ENCODE measurements at regions not wholly inside any gene's neighbourhood (a gene's known extent, or its start where the extent isn't known, plus 50 kb on each side); places are given as distances from the start of the nearest gene placed in this dataset. TPM values are rescaled to one million over a fixed set of nuclear protein-coding genes. Genes with fewer than 3 reads are reported as not detected.
"Not testable (repeated sequence)": the region's sequence is repeated elsewhere in the genome, so short reads cannot be mapped to it uniquely, and the experiment has no call there.

DNA sequence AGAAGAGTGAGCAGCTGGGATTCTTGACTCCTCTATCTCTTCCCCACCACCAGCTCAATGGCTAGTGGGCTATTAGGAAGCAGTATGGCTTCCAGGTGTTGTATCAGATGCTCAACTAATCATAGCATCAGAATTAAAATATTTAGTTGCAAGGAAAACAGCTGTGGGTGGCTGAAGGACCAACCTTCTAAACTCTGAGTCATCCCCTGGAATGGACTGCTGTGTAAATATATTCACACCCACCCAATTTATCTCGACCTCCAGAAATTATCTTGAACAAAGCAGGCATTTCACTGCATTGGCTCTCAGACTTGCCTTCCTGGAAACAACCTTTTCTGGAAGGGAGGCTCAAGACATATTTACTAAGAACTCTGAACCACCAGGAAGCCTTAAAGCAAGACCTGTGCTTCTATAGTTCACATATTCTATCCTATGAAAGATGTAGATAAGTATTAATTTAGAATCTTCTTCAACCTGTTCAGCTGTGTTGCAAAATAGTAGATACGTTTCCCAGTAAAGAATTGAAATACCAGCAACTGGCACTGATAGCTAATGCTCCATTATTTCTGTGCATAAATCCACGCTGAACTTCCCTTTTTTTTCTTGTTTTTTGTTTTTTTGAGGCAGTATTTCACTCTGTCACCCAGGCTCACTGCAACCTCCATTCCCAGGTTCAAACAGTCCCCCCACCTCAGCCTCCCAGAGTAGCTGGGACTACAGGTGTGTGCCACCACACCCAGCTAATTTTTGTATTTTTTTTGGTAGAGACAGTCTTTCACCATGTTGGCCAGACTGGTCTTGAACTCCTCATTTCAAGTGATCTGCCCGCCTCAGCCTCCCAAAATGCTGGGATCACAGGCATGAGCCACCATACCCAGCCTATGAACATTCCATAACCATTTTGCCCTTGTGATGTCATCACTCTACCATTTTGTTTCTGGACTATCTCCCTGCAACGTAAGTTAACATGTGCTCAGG lies 56.9 kb upstream of the CD2AP start:
- Histone ChIP-seq H3K36me3 (ENCODE audit: control insufficient read depth, insufficient read depth, low read length) (no peaks in the 10 kb centered on the region), H3K4me1 (ENCODE audit: control insufficient read depth, insufficient read depth, low read length) (no peaks in the 10 kb centered on the region), H3K27ac (ENCODE audit: low read depth, low read length) (no peak overlapping the region), H3K9me3 (ENCODE audit: control insufficient read depth, insufficient read depth, low read length) (no peaks in the 10 kb centered on the region), H3K27me3 (ENCODE audit: control insufficient read depth, insufficient read depth, low read length) (no peaks in the 10 kb centered on the region), H3K4me3 (ENCODE audit: low read depth, low read length) (no peak overlapping the region)
- WGBS (ENCODE audit: insufficient coverage): 100% methylated on average over 1 of the region's 5 CpGs
- no peak for DNase-seq (ENCODE audit: low read depth in 4 of 6, low spot score in 6 of 6)

DNA sequence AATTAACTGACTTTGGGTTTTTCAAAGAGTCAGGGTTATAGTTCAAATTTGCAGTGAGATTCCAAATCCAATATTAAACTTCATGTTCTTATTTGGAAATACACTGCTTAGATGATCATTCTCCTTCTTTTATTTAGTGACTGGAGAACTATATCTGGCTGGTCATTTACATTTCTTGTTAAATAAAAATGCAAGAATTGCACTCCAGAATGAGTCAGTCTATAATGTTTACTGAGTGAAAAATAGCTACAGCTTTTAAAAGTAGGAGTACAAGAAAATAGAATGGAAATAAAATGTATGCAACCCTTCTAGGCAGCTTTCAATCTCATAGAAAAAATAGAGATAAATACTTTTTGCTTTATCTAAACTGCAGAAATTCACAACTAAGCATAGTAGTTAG lies 54.5 kb upstream of the CD2AP start:
- no peak overlapping the region for H3K4me3 ChIP-seq (ENCODE audit: low read depth, low read length)
- no peak overlapping the region for H3K27ac ChIP-seq (ENCODE audit: low read depth, low read length)
- DNase-seq (ENCODE audit: low read depth in 4 of 6, low spot score in 6 of 6): no peak

DNA sequence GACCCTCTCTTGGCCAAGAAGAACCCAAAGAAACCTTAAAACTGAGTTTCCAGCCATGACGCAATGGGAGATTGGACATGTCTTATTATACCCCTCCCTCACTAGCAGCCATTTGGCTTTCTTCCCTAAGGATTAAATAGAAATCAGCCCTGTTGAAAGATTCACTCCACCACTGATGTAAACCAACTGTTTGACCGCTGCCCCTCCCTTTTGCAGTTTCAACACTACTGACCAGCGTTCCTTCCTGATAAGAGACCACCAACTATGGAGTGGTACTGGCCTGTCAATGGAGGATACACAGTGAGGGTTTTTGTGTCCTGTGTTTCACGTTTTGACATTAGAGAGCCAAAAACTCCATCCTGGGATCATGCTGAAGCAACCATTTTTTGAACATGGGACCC lies 53.2 kb upstream of the CD2AP start:
- Histone ChIP-seq H3K4me3 (ENCODE audit: low read depth, low read length) (no peak overlapping the region), H3K27me3 (ENCODE audit: control insufficient read depth, insufficient read depth, low read length) (no peaks in the 10 kb centered on the region), H3K9me3 (ENCODE audit: control insufficient read depth, insufficient read depth, low read length) (peaks cover 1% of the 10 kb centered on the region), H3K36me3 (ENCODE audit: control insufficient read depth, insufficient read depth, low read length) (no peaks in the 10 kb centered on the region), H3K27ac (ENCODE audit: low read depth, low read length) (no peak overlapping the region), H3K4me1 (ENCODE audit: control insufficient read depth, insufficient read depth, low read length) (no peaks in the 10 kb centered on the region)
- no peak for DNase-seq (ENCODE audit: low read depth in 4 of 6, low spot score in 6 of 6)
- WGBS (ENCODE audit: insufficient coverage): 93% methylated on average over 2 of the region's 4 CpGs

More for the DNA sequence above, 54.5 kb upstream of the CD2AP start:
- Histone ChIP-seq H3K36me3 (ENCODE audit: control insufficient read depth, insufficient read depth, low read length) (no peaks in the 10 kb centered on the region), H3K4me1 (ENCODE audit: control insufficient read depth, insufficient read depth, low read length) (no peaks in the 10 kb centered on the region), H3K9me3 (ENCODE audit: control insufficient read depth, insufficient read depth, low read length) (no peaks in the 10 kb centered on the region), H3K27me3 (ENCODE audit: control insufficient read depth, insufficient read depth, low read length) (no peaks in the 10 kb centered on the region)

DNA sequence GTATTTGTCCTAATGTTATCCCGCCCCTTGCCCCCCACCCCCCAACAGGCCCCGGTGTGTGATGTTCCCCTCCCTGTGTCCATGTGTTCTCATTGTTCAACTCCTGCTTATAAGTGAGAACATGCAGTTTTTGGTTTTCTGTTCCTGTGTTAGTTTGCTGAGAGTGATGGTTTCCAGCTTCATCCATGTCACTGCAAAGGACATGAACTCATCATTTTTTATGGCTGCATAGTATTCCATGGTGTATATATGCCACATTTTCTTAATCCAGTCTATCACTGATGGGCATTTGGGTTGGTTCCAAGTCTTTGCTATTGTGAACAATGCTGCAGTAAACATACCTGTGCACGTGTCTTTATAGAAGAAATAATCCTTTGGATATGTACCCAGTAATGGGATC lies 51.9 kb upstream of the CD2AP start:
- H3K27ac ChIP-seq (ENCODE audit: low read depth, low read length); DNase-seq (ENCODE audit: low read depth in 4 of 6, low spot score in 6 of 6); H3K36me3 ChIP-seq (ENCODE audit: control insufficient read depth, insufficient read depth, low read length); H3K4me3 ChIP-seq (ENCODE audit: low read depth, low read length); H3K4me1 ChIP-seq (ENCODE audit: control insufficient read depth, insufficient read depth, low read length); H3K9me3 ChIP-seq (ENCODE audit: control insufficient read depth, insufficient read depth, low read length); H3K27me3 ChIP-seq (ENCODE audit: control insufficient read depth, insufficient read depth, low read length): not testable (repeated sequence)
- no CpG with 5 or more reads among the region's 3 CpGs for WGBS (ENCODE audit: insufficient coverage)

DNA sequence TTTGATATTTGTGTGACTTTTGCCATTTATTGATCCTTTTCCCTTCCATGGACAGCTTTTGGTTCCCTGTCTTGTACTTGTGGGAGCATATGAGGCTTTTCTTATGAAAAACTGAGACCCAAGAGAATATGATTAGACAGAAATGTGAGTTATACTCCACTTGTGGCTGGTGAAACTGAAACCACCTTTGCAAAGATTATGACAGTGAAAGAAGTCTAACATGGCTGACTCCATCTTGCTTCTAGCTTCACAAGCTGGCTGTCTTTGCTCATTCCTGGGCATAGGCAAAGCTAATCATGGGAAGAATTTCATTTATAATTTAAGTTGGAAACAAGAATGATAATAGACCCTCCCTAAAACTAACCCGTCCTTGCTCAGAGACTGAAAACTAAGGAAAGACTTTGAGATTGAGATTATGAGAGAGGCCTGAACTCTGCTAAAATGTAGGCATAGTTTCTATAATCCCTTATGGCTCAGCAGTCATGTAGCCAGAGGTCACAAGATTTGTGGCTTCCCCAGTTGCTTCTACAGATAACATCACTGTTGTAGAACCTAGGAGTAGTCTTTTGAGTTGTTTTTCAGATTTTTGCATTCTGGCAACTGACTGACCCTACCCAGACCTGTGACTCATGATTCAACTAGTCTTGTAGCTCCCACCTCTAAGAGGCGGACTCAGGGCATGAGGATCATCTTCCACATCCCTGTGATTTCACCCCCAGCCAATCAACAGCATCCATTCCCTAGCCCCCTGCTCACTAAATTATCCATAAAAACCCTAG lies 50.9 kb upstream of the CD2AP start:
- H3K9me3 ChIP-seq (ENCODE audit: control insufficient read depth, insufficient read depth, low read length): peaks cover 2% of the 10 kb centered on the region
- H3K27ac ChIP-seq (ENCODE audit: low read depth, low read length): no peak overlapping the region
- no peaks in the 10 kb centered on the region for H3K4me1 ChIP-seq (ENCODE audit: control insufficient read depth, insufficient read depth, low read length)
- no peak overlapping the region for H3K4me3 ChIP-seq (ENCODE audit: low read depth, low read length)
- 100% methylated on average over 1 of the region's 2 CpGs for WGBS (ENCODE audit: insufficient coverage)
- DNase-seq (ENCODE audit: low read depth in 4 of 6, low spot score in 6 of 6): no peak
- no peaks in the 10 kb centered on the region for H3K27me3 ChIP-seq (ENCODE audit: control insufficient read depth, insufficient read depth, low read length)
- H3K36me3 ChIP-seq (ENCODE audit: control insufficient read depth, insufficient read depth, low read length): no peaks in the 10 kb centered on the region

DNA sequence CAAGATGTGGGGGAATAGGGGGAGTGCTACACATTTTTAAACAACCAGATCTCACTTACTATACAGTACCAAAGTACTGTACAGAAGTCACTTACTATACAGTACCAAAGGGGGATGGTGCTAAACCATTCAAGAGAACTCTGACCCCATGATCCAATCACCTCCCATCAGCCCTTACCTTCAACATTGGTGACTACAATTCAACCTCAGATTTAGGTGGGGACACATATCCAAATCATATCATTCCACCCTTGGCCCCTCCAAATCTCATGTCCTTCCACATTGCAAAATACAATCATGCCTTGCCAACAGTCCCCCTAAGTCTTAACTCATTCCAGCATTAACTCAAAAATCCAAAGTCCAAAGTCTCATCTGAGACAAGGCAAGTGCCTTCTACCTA lies 49.9 kb upstream of the CD2AP start:
- Histone ChIP-seq H3K9me3 (ENCODE audit: control insufficient read depth, insufficient read depth, low read length) (peaks cover 2% of the 10 kb centered on the region), H3K27ac (ENCODE audit: low read depth, low read length) (no peak overlapping the region), H3K4me3 (ENCODE audit: low read depth, low read length) (no peak overlapping the region), H3K4me1 (ENCODE audit: control insufficient read depth, insufficient read depth, low read length) (no peaks in the 10 kb centered on the region), H3K27me3 (ENCODE audit: control insufficient read depth, insufficient read depth, low read length) (no peaks in the 10 kb centered on the region), H3K36me3 (ENCODE audit: control insufficient read depth, insufficient read depth, low read length) (no peaks in the 10 kb centered on the region)
- no peak for DNase-seq (ENCODE audit: low read depth in 4 of 6, low spot score in 6 of 6)

Small RNA genes in the stretch of these regions (small RNA-seq; reads per million reads assigned to genes)
- gene B3GNTL1P2 (ENCODE audit: low replicate concordance): not detected

All from spinal cord (tissue), 10 donors.